ENCODE measurements at regions not wholly inside any gene's neighbourhood (a gene's known extent, or its start where the extent isn't known, plus 50 kb on each side); places are given as distances from the start of the nearest gene placed in this dataset.

GRCh38 chr10:43880160-43880559 lies 231.5 kb upstream of the ZNF32 start:
- TF ChIP-seq CTCF (IDR thresholded peaks at IDR 0.05) (no peak), POLR2A (IDR thresholded peaks at IDR 0.05) (no peak), POLR2AphosphoS5 (IDR thresholded peaks at IDR 0.05) (no peak), EP300 (IDR thresholded peaks at IDR 0.05) (no peak)
